PC-3 (cell line): ENCODE measurements at regions not wholly inside any gene's neighbourhood (a gene's known extent, or its start where the extent isn't known, plus 50 kb on each side); places are given as distances from the start of the nearest gene placed in this dataset.

ENCODE experiments used
- ATAC-seq: fragments of 200-7000 bp; cut with Tn5 transposase; 2 replicates; pipeline ENCODE4 v1.9.1; 2020; ENCODE audit warnings: mild to moderate bottlenecking, moderate library complexity
- BruUV-seq: library from RNA; stranded (reverse); fragments of 400-500 nt; replicated peaks from 2 replicates; lab custom pipeline; 2021; lab: Mats Ljungman, UMichigan
- CTCF ChIA-PET: fragments of 300-600 bp; sonication (Branson Sonifier 250); formaldehyde crosslinking; loops from one replicate; lab custom pipeline; 2022; ENCODE audit warnings: antibody characterized with exemption; lab: Charles Lee
- POLR2A ChIA-PET: fragments of 300-600 bp; sonication (Branson Sonifier 250); formaldehyde crosslinking; loops from one replicate; lab custom pipeline; 2022; ENCODE audit warnings: antibody characterized with exemption; ENCODE audit not compliant: unreplicated experiment; lab: Charles Lee
- DNase-seq: peaks from one replicate; pipeline ENCODE4 v3.0.0-alpha.2; 2015
- H2AFZ ChIP-seq: fragments of 300-600 bp; sonication (generic); 2 replicates; pipeline ENCODE4 v1.6.0; 2016; ENCODE audit warnings: antibody characterized with exemption, low read length
- H3F3A ChIP-seq: fragments of 300-600 bp; sonication (generic); one replicate; pipeline ENCODE4 v1.6.0; 2017; ENCODE audit warnings: antibody characterized with exemption, low read length, control low read depth, mild to moderate bottlenecking; ENCODE audit not compliant: unreplicated experiment
- H3K27ac ChIP-seq: fragments of 300-600 bp; sonication (generic); 2 replicates; pipeline ENCODE4 v1.5.1; 2016; ENCODE audit warnings: mild to moderate bottlenecking, low read length
- H3K27me3 ChIP-seq: fragments of 300-600 bp; sonication (generic); 2 replicates; pipeline ENCODE4 v1.6.1; 2016; ENCODE audit warnings: low read length, mixed read lengths
- H3K36me3 ChIP-seq: fragments of 300-600 bp; sonication (generic); 2 replicates; pipeline ENCODE4 v1.6.1; 2016; ENCODE audit warnings: low read depth, mixed run types, low read length, mixed read lengths
- H3K4me1 ChIP-seq: fragments of 300-600 bp; sonication (generic); 2 replicates; pipeline ENCODE4 v1.5.1; 2016; ENCODE audit warnings: low read length; ENCODE audit not compliant: insufficient read depth
- H3K4me2 ChIP-seq: fragments of 300-600 bp; sonication (generic); 2 replicates; pipeline ENCODE4 v1.6.0; 2016; ENCODE audit warnings: low read length
- H3K4me3 ChIP-seq: fragments of 300-600 bp; sonication (generic); 2 replicates; pipeline ENCODE4 v1.5.1; 2016; ENCODE audit warnings: mild to moderate bottlenecking, low read length, mixed read lengths
- H3K79me2 ChIP-seq: fragments of 300-600 bp; sonication (generic); 2 replicates; pipeline ENCODE4 v1.6.1; 2017; ENCODE audit warnings: low read length, mixed read lengths
- H3K9ac ChIP-seq: fragments of 300-600 bp; sonication (generic); 2 replicates; pipeline ENCODE4 v1.6.0; 2016; ENCODE audit warnings: mild to moderate bottlenecking, low read length
- H3K9me2 ChIP-seq: fragments of 300-600 bp; sonication (generic); replicated peaks from 2 replicates; pipeline ENCODE4 v1.6.1; 2016; ENCODE audit warnings: mixed run types, low read length, mixed read lengths
- H3K9me3 ChIP-seq: fragments of 300-600 bp; sonication (generic); 2 replicates; pipeline ENCODE4 v1.6.1; 2016; ENCODE audit warnings: low read length, mixed read lengths
- H4K20me1 ChIP-seq: fragments of 300-600 bp; sonication (generic); 2 replicates; pipeline ENCODE4 v1.6.1; 2016; ENCODE audit warnings: low read length, mixed read lengths
- CTCF ChIP-seq: fragments of 300-600 bp; sonication (generic); conservative IDR thresholded peaks from 2 replicates; pipeline ENCODE4 v1.5.1; 2017; ENCODE audit warnings: antibody characterized with exemption, low read depth, mild to moderate bottlenecking, low read length
- EZH2 ChIP-seq: fragments of 300-600 bp; sonication (generic); IDR thresholded peaks from one replicate; pipeline ENCODE4 v1.6.1; 2017; ENCODE audit warnings: antibody characterized with exemption, mild to moderate bottlenecking, low read length; ENCODE audit not compliant: unreplicated experiment
- EZH2phosphoT487 ChIP-seq: fragments of 300-600 bp; sonication (generic); IDR thresholded peaks from 2 replicates; pipeline ENCODE4 v1.6.1; 2018; ENCODE audit warnings: mild to moderate bottlenecking, antibody characterized with exemption, low read length, borderline replicate concordance
- intact Hi-C: fragments of 100-400 bp; cut with micrococcal nuclease; formaldehyde crosslinking; loops from 2 replicates; pipeline ENCODE4 v1.9.0; 2023

GRCh38 chr11:70645537-70645936 is 247.2 kb downstream of the CTTN start:
- BruUV-seq: no TSS peak

GRCh38 chr11:70646272-70647049 is 248.1 kb downstream of the CTTN start:
- no TSS peak for BruUV-seq
- H3K4me3 ChIP-seq: no peak overlapping the region
- TF ChIP-seq EZH2: no peak
- TF ChIP-seq CTCF: no peak
- no peak for TF ChIP-seq EZH2phosphoT487

More at GRCh38 chr11:70645537-70645936, 247.2 kb downstream of the CTTN start:
- H3K4me3 ChIP-seq: no peak overlapping the region
- no peak overlapping the region for H2AFZ ChIP-seq
- no peaks in the 10 kb centered on the region for H3K9me3 ChIP-seq
- no peak overlapping the region for H3K4me2 ChIP-seq
- CTCF ChIA-PET: no interaction called here
- H3K27ac ChIP-seq: no peak overlapping the region
- DNase-seq (no peak), ATAC-seq (no peak)
- H3K9ac ChIP-seq: no peak overlapping the region
- H3F3A ChIP-seq: no peaks in the 10 kb centered on the region
- no peaks in the 10 kb centered on the region for H3K36me3 ChIP-seq
- H3K9me2 ChIP-seq: no peaks in the 10 kb centered on the region
- intact Hi-C loops: no loop called here
- no peaks in the 10 kb centered on the region for H3K4me1 ChIP-seq
- no peak for TF ChIP-seq EZH2
- no peak for TF ChIP-seq EZH2phosphoT487
- TF ChIP-seq CTCF: no peak
- H4K20me1 ChIP-seq: peaks cover 8% of the 10 kb centered on the region; the same call in 1 of the 2 replicates
- no peaks in the 10 kb centered on the region for H3K27me3 ChIP-seq
- POLR2A ChIA-PET: no interaction called here
- no peaks in the 10 kb centered on the region; the same call in 1 of the 2 replicates for H3K79me2 ChIP-seq

More at GRCh38 chr11:70646272-70647049, 248.1 kb downstream of the CTTN start:
- H3K4me1 ChIP-seq: no peaks in the 10 kb centered on the region
- no peak overlapping the region for H2AFZ ChIP-seq
- DNase-seq: no peak
- intact Hi-C loops: no loop called here
- no peaks in the 10 kb centered on the region for H3K27me3 ChIP-seq
- H3K9me2 ChIP-seq: no peaks in the 10 kb centered on the region
- POLR2A ChIA-PET: no interaction called here
- no peak overlapping the region for H3K4me2 ChIP-seq
- ATAC-seq: no peak
- H3K27ac ChIP-seq: no peak overlapping the region
- peaks cover 8% of the 10 kb centered on the region; the same call in 1 of the 2 replicates for H4K20me1 ChIP-seq
- H3F3A ChIP-seq: no peaks in the 10 kb centered on the region
- H3K36me3 ChIP-seq: no peaks in the 10 kb centered on the region
- CTCF ChIA-PET: no interaction called here
- H3K9ac ChIP-seq: no peak overlapping the region
- H3K79me2 ChIP-seq: no peaks in the 10 kb centered on the region; the same call in 1 of the 2 replicates
- no peaks in the 10 kb centered on the region for H3K9me3 ChIP-seq
